ENCODE measurements at regions not wholly inside any gene's neighbourhood (a gene's known extent, or its start where the extent isn't known, plus 50 kb on each side); places are given as distances from the start of the nearest gene placed in this dataset.

DNA sequence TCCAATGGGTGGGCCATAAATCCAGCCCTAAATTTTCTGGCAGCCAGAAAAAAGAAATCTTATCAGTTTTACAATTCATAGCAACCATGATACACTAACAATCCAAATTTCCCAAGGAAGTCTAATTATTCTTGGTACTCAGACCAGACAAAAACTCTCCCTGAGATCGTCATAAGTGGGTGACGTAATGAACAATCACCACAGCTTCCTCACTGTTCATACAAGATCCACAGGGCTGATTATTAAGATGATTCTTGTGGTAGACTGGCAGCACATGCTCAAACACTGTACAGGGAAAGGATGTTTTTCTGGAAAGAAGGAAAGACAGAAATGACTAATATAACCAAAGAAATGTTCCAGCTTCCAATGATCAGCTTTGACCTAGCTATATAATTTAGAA lies 178.3 kb upstream of the CRIM1 start:
- peaks cover 0 to 19% (median 0%) of the 10 kb centered on the region in 3 donors for H3K4me1 ChIP-seq
- no peaks in the 10 kb centered on the region for H3K36me3 ChIP-seq
- DNase-seq, result no peak
- 65 to 69% methylated on average over 2 of the region's 2 CpGs for WGBS, 2 donors
- H3K27ac ChIP-seq, result no peak overlapping the region
- TF ChIP-seq POLR2A (IDR thresholded peaks at IDR 0.05), result no peak
- TF ChIP-seq, protein P1, sequence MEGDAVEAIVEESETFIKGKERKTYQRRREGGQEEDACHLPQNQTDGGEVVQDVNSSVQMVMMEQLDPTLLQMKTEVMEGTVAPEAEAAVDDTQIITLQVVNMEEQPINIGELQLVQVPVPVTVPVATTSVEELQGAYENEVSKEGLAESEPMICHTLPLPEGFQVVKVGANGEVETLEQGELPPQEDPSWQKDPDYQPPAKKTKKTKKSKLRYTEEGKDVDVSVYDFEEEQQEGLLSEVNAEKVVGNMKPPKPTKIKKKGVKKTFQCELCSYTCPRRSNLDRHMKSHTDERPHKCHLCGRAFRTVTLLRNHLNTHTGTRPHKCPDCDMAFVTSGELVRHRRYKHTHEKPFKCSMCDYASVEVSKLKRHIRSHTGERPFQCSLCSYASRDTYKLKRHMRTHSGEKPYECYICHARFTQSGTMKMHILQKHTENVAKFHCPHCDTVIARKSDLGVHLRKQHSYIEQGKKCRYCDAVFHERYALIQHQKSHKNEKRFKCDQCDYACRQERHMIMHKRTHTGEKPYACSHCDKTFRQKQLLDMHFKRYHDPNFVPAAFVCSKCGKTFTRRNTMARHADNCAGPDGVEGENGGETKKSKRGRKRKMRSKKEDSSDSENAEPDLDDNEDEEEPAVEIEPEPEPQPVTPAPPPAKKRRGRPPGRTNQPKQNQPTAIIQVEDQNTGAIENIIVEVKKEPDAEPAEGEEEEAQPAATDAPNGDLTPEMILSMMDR (IDR thresholded peaks at IDR 0.05), result no peak
- no peak overlapping the region for H3K4me3 ChIP-seq
- no peaks in the 10 kb centered on the region for H3K27me3 ChIP-seq
- no peaks in the 10 kb centered on the region for H3K9me3 ChIP-seq
- intact Hi-C loops (cut with DNase I), result no loop called here

DNA sequence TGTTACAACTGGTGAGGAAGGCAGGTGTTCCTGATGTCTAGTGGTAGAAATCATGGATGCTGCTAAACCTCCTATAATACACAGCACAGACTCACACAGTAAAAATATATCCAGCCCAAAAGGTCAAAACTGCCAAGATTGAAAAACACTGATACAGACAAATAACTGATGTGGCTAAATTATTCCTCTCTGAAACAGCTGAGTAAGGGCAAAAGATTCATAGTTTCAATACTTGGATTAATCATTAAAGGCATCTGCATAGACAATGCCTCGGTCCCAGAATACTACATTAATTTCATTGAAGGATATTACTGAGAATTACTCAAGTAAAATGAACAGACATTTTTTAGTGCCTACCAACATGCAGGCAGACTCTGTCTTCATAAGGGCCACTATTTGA lies 180.7 kb upstream of the CRIM1 start:
- Histone ChIP-seq H3K9me3 (no peaks in the 10 kb centered on the region), H3K36me3 (no peaks in the 10 kb centered on the region), H3K27me3 (peaks cover 0 to 6% (median 0%) of the 10 kb centered on the region in 4 donors), H3K4me1 (peaks cover 0 to 19% (median 0%) of the 10 kb centered on the region in 3 donors), H3K27ac (no peak overlapping the region), H3K4me3 (no peak overlapping the region)
- TF ChIP-seq, protein P1 (IDR thresholded peaks at IDR 0.05), result no peak
- no peak for TF ChIP-seq POLR2A (IDR thresholded peaks at IDR 0.05)
- intact Hi-C loops (cut with DNase I), result no loop called here
- WGBS, 2 donors, result 79 to 82% methylated on average over 1 of the region's 1 CpG
- no peak for DNase-seq

DNA sequence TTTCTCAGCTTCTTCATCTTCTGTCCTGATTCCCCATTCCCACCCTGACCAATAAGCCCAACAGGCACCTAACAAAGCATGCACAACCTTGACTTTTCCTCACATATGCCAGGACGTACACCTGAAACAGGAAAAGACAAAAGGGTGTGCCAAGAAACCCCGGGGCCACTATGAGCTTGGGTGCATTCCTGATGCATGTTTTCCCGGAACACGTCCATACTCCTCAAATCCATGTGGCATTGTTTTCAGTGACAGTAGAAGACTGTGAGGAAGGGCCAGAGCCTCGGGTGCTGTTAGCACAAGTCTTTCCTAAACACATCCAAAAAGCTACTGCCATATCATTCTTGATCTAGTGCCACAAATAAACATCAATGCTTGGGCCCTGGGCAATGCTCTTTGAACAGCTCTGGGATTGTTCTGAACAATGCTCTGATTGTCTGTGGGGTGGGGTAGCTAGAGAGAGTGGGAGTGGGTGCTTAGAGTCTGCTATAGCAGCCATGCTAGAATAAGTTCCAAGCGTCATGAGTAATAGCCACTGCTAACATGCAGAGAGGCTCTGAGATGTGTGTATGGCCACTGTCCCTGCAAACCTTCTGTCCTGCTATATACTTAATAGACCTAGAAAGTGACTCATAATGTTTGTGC lies 181.7 kb upstream of the CRIM1 start:
- intact Hi-C loops (cut with DNase I), result no loop called here
- no peaks in the 10 kb centered on the region for H3K9me3 ChIP-seq
- no peak overlapping the region for H3K4me3 ChIP-seq
- H3K36me3 ChIP-seq, result no peaks in the 10 kb centered on the region
- 29 to 50% methylated on average over 2 to 6 of the region's 6 CpGs for WGBS, 2 donors
- no peak overlapping the region for H3K27ac ChIP-seq
- TF ChIP-seq, protein P1 (IDR thresholded peaks at IDR 0.05), result no peak
- no peak for TF ChIP-seq POLR2A (IDR thresholded peaks at IDR 0.05)
- peaks cover 0 to 6% (median 0%) of the 10 kb centered on the region in 4 donors for H3K27me3 ChIP-seq
- H3K4me1 ChIP-seq, result peaks cover 0 to 19% (median 0%) of the 10 kb centered on the region in 3 donors
- DNase-seq, result no peak

DNA sequence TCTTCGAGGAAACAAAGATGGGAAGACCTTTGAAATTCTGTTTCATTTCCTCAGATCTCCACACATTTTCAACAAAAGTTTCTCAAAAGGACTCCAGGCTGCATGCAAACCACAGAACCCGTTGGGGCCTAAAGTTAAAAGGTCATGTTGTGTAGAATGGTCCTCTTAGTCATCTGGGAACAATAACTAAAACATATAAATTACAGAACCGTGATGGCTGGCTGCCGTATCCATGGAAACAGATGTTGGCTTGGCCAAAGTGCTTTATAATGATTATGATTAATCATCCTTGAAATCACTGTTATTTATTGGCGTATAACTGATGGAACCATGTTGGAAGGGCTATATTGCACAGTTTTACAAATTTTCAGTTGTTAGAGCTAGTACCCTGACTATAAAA lies 182.8 kb upstream of the CRIM1 start:
- TF ChIP-seq, protein P1 (IDR thresholded peaks at IDR 0.05), result no peak
- TF ChIP-seq POLR2A (IDR thresholded peaks at IDR 0.05), result no peak
- intact Hi-C loops (cut with DNase I), result no loop called here
- H3K9me3 ChIP-seq, result no peaks in the 10 kb centered on the region
- H3K27me3 ChIP-seq, result peaks cover 0 to 6% (median 0%) of the 10 kb centered on the region in 4 donors
- no peak overlapping the region for H3K4me3 ChIP-seq
- peaks cover 0 to 19% (median 0%) of the 10 kb centered on the region in 3 donors for H3K4me1 ChIP-seq
- no peak overlapping the region for H3K27ac ChIP-seq
- no peak for DNase-seq
- WGBS, 2 donors, result 31 to 37% methylated on average over 5 of the region's 5 CpGs
- H3K36me3 ChIP-seq, result no peaks in the 10 kb centered on the region

DNA sequence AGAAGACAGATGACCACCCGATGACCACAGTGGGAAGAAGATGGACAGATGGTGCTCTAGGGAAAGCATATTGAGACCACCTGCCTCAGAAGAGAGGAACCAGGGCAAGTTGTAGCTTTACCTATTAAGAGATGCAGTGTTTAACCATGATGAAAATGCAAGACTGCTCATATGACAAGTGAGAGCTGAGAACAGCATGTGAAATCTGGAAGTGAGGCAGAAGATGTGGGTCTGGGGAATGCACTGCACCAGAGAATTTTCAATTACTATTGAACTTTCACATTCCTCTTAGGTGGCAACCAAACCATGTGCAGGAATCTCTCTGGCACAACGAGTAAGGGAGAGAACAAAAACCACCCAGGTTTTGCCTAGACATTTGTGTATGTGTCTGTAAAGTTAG lies 184.8 kb upstream of the CRIM1 start:
- Histone ChIP-seq H3K9me3 (no peaks in the 10 kb centered on the region), H3K27me3 (peaks cover 0 to 6% (median 0%) of the 10 kb centered on the region in 4 donors), H3K4me1 (peaks cover 0 to 19% (median 0%) of the 10 kb centered on the region in 3 donors), H3K27ac (no peak overlapping the region), H3K4me3 (no peak overlapping the region), H3K36me3 (no peaks in the 10 kb centered on the region)
- no peak for DNase-seq
- 33 to 50% methylated on average over 2 of the region's 2 CpGs for WGBS, 2 donors
- TF ChIP-seq, protein P1 (IDR thresholded peaks at IDR 0.05), result no peak
- TF ChIP-seq POLR2A (IDR thresholded peaks at IDR 0.05), result no peak
- intact Hi-C loops (cut with DNase I), result no loop called here
